ENCODE measurements at regions not wholly inside any gene's neighbourhood (a gene's known extent, or its start where the extent isn't known, plus 50 kb on each side); places are given as distances from the start of the nearest gene placed in this dataset.

DNA sequence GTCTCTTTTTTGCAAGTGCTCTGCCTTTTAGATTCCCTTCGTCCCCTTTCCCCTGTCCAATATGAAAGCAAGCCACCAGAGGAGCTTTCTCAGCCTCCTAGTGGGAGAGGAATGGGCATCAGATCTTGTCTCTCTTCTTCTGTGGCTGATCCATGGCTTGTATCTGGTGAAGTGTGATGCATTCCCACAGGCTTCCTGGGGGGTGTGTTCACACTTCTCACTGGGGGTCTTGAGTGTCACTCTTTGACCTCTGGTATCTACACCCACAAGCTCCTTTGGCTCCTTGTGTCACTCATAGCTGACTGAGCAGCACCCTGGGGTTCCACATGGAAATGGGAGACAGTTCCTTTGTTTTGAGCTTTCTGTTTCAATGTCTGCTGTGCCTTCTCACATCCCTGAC is 411.5 kb downstream of the GADD45G start (continued):
- TF ChIP-seq, protein P1, sequence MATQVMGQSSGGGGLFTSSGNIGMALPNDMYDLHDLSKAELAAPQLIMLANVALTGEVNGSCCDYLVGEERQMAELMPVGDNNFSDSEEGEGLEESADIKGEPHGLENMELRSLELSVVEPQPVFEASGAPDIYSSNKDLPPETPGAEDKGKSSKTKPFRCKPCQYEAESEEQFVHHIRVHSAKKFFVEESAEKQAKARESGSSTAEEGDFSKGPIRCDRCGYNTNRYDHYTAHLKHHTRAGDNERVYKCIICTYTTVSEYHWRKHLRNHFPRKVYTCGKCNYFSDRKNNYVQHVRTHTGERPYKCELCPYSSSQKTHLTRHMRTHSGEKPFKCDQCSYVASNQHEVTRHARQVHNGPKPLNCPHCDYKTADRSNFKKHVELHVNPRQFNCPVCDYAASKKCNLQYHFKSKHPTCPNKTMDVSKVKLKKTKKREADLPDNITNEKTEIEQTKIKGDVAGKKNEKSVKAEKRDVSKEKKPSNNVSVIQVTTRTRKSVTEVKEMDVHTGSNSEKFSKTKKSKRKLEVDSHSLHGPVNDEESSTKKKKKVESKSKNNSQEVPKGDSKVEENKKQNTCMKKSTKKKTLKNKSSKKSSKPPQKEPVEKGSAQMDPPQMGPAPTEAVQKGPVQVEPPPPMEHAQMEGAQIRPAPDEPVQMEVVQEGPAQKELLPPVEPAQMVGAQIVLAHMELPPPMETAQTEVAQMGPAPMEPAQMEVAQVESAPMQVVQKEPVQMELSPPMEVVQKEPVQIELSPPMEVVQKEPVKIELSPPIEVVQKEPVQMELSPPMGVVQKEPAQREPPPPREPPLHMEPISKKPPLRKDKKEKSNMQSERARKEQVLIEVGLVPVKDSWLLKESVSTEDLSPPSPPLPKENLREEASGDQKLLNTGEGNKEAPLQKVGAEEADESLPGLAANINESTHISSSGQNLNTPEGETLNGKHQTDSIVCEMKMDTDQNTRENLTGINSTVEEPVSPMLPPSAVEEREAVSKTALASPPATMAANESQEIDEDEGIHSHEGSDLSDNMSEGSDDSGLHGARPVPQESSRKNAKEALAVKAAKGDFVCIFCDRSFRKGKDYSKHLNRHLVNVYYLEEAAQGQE (IDR thresholded peaks at IDR 0.05; ENCODE audit: low read depth, low read length), result no peak
- TF ChIP-seq RCOR1 (IDR thresholded peaks at IDR 0.05; ENCODE audit: low read length) (no peak), FOXJ3 (CRISPR knock-in tag; IDR thresholded peaks at IDR 0.05) (no peak)

GRCh38 chr9:90017679-90018078 is 412.9 kb downstream of the GADD45G start:
- H3K4me2 ChIP-seq, result no peak overlapping the region
- no peaks in the 10 kb centered on the region for H3K9me3 ChIP-seq
- H3K27ac ChIP-seq (ENCODE audit: low read depth in 2 of 2, low read length in 1 of 2), result no peak overlapping the region
- no peaks in the 10 kb centered on the region for H3K79me2 ChIP-seq (ENCODE audit: insufficient read depth)
- no peaks in the 10 kb centered on the region for H3K36me3 ChIP-seq (replicated peaks in 1 of 2; ENCODE audit: control insufficient read depth in 1 of 2, insufficient read depth in 2 of 2, low read length in 1 of 2)
- H3F3A ChIP-seq (replicated peaks; ENCODE audit: insufficient read depth), result no peaks in the 10 kb centered on the region
- H3K4me1 ChIP-seq (ENCODE audit: control insufficient read depth in 1 of 2, insufficient read depth in 2 of 2, low read depth in 1 of 2, low read length in 1 of 2), result no peaks in the 10 kb centered on the region
- H3K27me3 ChIP-seq (ENCODE audit: insufficient read depth), result no peaks in the 10 kb centered on the region
- ChIA-PET POLR2A (no interaction called here), CTCF (interaction anchor here (0.7 kb wide), 1 partner anchor 415 kb away, joined by 3 read pairs; no protein-coding TSS in a partner anchor)
- H3K9me2 ChIP-seq, result no peaks in the 10 kb centered on the region
- H2AFZ ChIP-seq (ENCODE audit: low read depth), result no peak overlapping the region
- H4K20me1 ChIP-seq (ENCODE audit: insufficient read depth), result no peaks in the 10 kb centered on the region
- TF ChIP-seq TEAD4 (IDR thresholded peaks at IDR 0.05; ENCODE audit: borderline replicate concordance, insufficient read depth) (no peak), RFX5 (IDR thresholded peaks at IDR 0.05; ENCODE audit: low read length) (no peak), MXI1 (IDR thresholded peaks at IDR 0.05; ENCODE audit: low read depth, low read length) (no peak), TAF1 (IDR thresholded peaks at IDR 0.05; ENCODE audit: borderline replicate concordance, low read depth, low read length) (no peak), ELF1 (IDR thresholded peaks at IDR 0.05) (no peak), ZBTB33 (IDR thresholded peaks at IDR 0.05; ENCODE audit: borderline replicate concordance, low read depth) (no peak), RAD21 (IDR thresholded peaks at IDR 0.05; ENCODE audit: low read length) (no peak)
- WGBS (ENCODE audit: low lambda C conversion rate), result 46% methylated on average over 6 of the region's 7 CpGs
- no peak for DNase-seq
- no peak overlapping the region for H3K9ac ChIP-seq
- H3K4me3 ChIP-seq (ENCODE audit: low read depth in 2 of 2, low read length in 1 of 2), result no peak overlapping the region

DNA sequence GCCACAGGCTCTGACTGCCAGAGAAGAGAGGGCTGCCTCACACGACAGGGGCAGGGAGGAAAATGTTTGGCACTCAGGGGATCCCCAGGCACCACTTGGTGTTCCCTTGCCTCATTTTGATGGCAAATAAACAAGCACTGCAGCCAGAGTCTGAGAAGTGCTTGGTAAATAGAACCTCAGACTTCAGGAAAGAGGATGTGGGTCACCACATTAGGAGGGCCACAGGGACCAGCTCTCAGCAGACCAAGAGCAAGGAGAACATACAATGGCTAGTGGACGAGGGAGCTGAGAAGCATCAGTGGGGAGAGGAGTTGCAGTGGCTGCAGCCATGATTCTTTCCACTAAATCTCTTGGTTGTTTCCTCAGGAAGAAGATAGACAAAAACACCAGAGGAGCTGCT is 413.9 kb downstream of the GADD45G start:
- Histone ChIP-seq H3F3A (replicated peaks; ENCODE audit: insufficient read depth) (no peaks in the 10 kb centered on the region), H2AFZ (ENCODE audit: low read depth) (no peak overlapping the region), H3K4me1 (ENCODE audit: control insufficient read depth in 1 of 2, insufficient read depth in 2 of 2, low read depth in 1 of 2, low read length in 1 of 2) (no peaks in the 10 kb centered on the region), H3K27ac (ENCODE audit: low read depth in 2 of 2, low read length in 1 of 2) (no peak overlapping the region), H3K4me2 (no peak overlapping the region), H3K27me3 (ENCODE audit: insufficient read depth) (no peaks in the 10 kb centered on the region), H3K9me2 (no peaks in the 10 kb centered on the region), H3K36me3 (replicated peaks in 1 of 2; ENCODE audit: control insufficient read depth in 1 of 2, insufficient read depth in 2 of 2, low read length in 1 of 2) (no peaks in the 10 kb centered on the region), H3K4me3 (ENCODE audit: low read depth in 2 of 2, low read length in 1 of 2) (no peak overlapping the region), H3K9ac (no peak overlapping the region), H3K9me3 (no peaks in the 10 kb centered on the region; the same call in 1 of the 2 replicates), H3K79me2 (ENCODE audit: insufficient read depth) (no peaks in the 10 kb centered on the region), H4K20me1 (ENCODE audit: insufficient read depth) (no peaks in the 10 kb centered on the region)
- ChIA-PET POLR2A (no interaction called here), CTCF (interaction anchor here (1.1 to 1.4 kb wide), 3 partner anchors 12 to 415 kb away, joined by 3 to 4 read pairs (median 3); no protein-coding TSS in a partner anchor)
- no peak for DNase-seq
- WGBS (ENCODE audit: low lambda C conversion rate), result 10% methylated on average over 2 of the region's 2 CpGs
- TF ChIP-seq FOXJ3 (CRISPR knock-in tag; IDR thresholded peaks at IDR 0.05), result no peak

Data from SK-N-SH (cell line).